ENCODE measurements at regions not wholly inside any gene's neighbourhood (a gene's known extent, or its start where the extent isn't known, plus 50 kb on each side); places are given as distances from the start of the nearest gene placed in this dataset.

DNA sequence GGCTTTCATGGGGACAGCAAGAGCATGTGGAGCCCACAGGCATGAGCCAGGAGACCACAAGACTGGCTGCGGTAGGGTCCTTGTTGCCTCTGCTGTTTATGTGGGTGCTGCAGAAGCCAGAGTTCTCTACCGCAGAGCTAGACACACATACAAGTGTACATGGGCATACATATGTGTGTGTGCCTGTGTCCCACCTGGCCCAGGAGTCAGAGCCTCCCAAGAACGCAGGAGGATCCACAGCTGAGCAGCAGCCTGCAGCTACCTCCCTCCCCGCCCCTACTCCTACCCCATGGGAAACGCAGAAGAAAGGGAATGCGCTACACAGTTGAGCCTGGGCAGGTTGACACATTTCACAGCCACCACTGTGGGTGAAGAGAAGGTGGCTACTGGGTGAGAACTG, 438.1 kb upstream of the SMIM21 start:
- TF ChIP-seq, protein P1, sequence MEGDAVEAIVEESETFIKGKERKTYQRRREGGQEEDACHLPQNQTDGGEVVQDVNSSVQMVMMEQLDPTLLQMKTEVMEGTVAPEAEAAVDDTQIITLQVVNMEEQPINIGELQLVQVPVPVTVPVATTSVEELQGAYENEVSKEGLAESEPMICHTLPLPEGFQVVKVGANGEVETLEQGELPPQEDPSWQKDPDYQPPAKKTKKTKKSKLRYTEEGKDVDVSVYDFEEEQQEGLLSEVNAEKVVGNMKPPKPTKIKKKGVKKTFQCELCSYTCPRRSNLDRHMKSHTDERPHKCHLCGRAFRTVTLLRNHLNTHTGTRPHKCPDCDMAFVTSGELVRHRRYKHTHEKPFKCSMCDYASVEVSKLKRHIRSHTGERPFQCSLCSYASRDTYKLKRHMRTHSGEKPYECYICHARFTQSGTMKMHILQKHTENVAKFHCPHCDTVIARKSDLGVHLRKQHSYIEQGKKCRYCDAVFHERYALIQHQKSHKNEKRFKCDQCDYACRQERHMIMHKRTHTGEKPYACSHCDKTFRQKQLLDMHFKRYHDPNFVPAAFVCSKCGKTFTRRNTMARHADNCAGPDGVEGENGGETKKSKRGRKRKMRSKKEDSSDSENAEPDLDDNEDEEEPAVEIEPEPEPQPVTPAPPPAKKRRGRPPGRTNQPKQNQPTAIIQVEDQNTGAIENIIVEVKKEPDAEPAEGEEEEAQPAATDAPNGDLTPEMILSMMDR (IDR thresholded peaks at IDR 0.05; ENCODE audit: low read length) = no peak
- TF ChIP-seq EZH2 (optimal IDR thresholded peaks at IDR 0.05; ENCODE audit: low read depth, low read length) = no peak
